Endothelial cell of umbilical vein (primary cell): ENCODE measurements at regions not wholly inside any gene's neighbourhood (a gene's known extent, or its start where the extent isn't known, plus 50 kb on each side); places are given as distances from the start of the nearest gene placed in this dataset.

Source experiments
- EZH2 ChIP-seq: IDR thresholded peaks from 2 replicates; pipeline ENCODE4 v1.6.1; 2012; ENCODE audit warnings: borderline replicate concordance, low read depth, mild to moderate bottlenecking, moderate library complexity, low read length, inconsistent platforms; ENCODE audit not compliant: severe bottlenecking
- GATA2 ChIP-seq: IDR thresholded peaks from 2 replicates; pipeline ENCODE4 v1.7.0; 2011; ENCODE audit warnings: low read depth, mild to moderate bottlenecking, moderate library complexity, mixed read lengths, low read length; ENCODE audit not compliant: insufficient read length, insufficient read depth
- JUN ChIP-seq: IDR thresholded peaks from 2 replicates; pipeline ENCODE4 v1.6.1; 2011; ENCODE audit warnings: borderline replicate concordance, low read depth; ENCODE audit not compliant: insufficient read length, insufficient read depth
- MYC ChIP-seq: IDR thresholded peaks from one replicate; pipeline ENCODE4 v1.6.1; 2011; ENCODE audit warnings: mild to moderate bottlenecking, low read depth, low read length
- POLR2A ChIP-seq: IDR thresholded peaks from 2 replicates; pipeline ENCODE4 v1.6.1; 2012; ENCODE audit warnings: low read depth, mild to moderate bottlenecking, control low read depth, low read length
- POLR2AphosphoS5 ChIP-seq: IDR thresholded peaks from 2 replicates; pipeline ENCODE4 v1.6.1; 2012; ENCODE audit warnings: low read depth, mild to moderate bottlenecking, control low read depth, low read length, moderate library complexity; ENCODE audit not compliant: insufficient read depth
- TF ChIP-seq, protein P1 (sequence below), 2 donors: IDR thresholded peaks; 1 replicate in 1 of 2; 2 replicates in 1 of 2; pipeline ENCODE4 v1.5.1; 2011; ENCODE audit warnings: low read length in 2 of 2, mild to moderate bottlenecking in 2 of 2, moderate library complexity in 2 of 2, control low read depth in 1 of 2, inconsistent platforms in 1 of 2, low read depth in 1 of 2; ENCODE audit not compliant: insufficient read depth in 1 of 2; ENCODE audit errors: extremely low read depth in 1 of 2
- TF ChIP-seq, protein P2 (sequence below): IDR thresholded peaks from 2 replicates; pipeline ENCODE4 v1.6.1; 2011; ENCODE audit not compliant: insufficient read depth, insufficient read length

DNA sequence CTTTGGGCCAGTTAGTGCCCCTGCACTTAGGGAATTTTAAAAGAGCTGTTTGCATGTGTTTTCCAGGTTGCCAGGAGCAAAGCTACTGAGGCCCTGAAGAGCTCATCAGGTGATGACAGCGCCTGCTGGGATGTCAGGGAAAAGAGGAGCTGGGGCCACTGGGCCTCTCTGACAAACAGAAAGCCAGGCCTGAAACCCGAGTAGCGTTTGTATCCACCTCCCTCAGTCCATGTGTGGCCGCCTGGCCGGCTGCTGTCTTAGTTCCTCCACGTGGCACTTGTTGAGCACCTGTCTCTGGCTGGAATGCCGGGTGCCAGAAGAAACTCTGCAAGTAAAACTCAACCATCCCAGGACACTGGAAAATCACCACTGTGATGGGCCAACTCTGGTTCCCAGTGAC, 601.2 kb downstream of the CDH26 start:
- TF ChIP-seq, protein P1, sequence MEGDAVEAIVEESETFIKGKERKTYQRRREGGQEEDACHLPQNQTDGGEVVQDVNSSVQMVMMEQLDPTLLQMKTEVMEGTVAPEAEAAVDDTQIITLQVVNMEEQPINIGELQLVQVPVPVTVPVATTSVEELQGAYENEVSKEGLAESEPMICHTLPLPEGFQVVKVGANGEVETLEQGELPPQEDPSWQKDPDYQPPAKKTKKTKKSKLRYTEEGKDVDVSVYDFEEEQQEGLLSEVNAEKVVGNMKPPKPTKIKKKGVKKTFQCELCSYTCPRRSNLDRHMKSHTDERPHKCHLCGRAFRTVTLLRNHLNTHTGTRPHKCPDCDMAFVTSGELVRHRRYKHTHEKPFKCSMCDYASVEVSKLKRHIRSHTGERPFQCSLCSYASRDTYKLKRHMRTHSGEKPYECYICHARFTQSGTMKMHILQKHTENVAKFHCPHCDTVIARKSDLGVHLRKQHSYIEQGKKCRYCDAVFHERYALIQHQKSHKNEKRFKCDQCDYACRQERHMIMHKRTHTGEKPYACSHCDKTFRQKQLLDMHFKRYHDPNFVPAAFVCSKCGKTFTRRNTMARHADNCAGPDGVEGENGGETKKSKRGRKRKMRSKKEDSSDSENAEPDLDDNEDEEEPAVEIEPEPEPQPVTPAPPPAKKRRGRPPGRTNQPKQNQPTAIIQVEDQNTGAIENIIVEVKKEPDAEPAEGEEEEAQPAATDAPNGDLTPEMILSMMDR (IDR thresholded peaks at IDR 0.05; ENCODE audit: extremely low read depth in 1 of 2, insufficient read depth in 1 of 2, low read depth in 1 of 2, low read length in 2 of 2): no peak
- TF ChIP-seq POLR2A (no peak), POLR2AphosphoS5 (no peak), GATA2 (no peak), EZH2 (no peak), JUN (no peak), MYC (no peak)
- TF ChIP-seq, protein P2, sequence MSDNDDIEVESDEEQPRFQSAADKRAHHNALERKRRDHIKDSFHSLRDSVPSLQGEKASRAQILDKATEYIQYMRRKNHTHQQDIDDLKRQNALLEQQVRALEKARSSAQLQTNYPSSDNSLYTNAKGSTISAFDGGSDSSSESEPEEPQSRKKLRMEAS: no peak
